Activated CD4-positive, alpha-beta T cell treated with anti-CD3 and anti-CD28 coated beads, Interleukin-2, amount 10 ng/mL, durations not matched to agents 24 days and 14 days (primary cell): ENCODE measurements at regions not wholly inside any gene's neighbourhood (a gene's known extent, or its start where the extent isn't known, plus 50 kb on each side); places are given as distances from the start of the nearest gene placed in this dataset.

Experiments used
- DNase-seq: peaks from one replicate; pipeline ENCODE4 v3.0.0; 2022
- H3K27ac Mint-ChIP-seq: one replicate; pipeline ENCODE4 v1.8.0; 2022; ENCODE audit warnings: mild to moderate bottlenecking, mixed read lengths
- H3K27me3 Mint-ChIP-seq: one replicate; pipeline ENCODE4 v1.8.0; 2022; ENCODE audit warnings: mixed read lengths
- H3K36me3 Mint-ChIP-seq: one replicate; pipeline ENCODE4 v1.8.0; 2022; ENCODE audit warnings: low read depth, mild to moderate bottlenecking, mixed read lengths
- H3K4me1 Mint-ChIP-seq: one replicate; pipeline ENCODE4 v1.8.0; 2021; ENCODE audit warnings: mixed read lengths
- H3K4me3 Mint-ChIP-seq: one replicate; pipeline ENCODE4 v1.8.0; 2022; ENCODE audit warnings: mild to moderate bottlenecking, moderate library complexity, mixed read lengths
- H3K9me3 Mint-ChIP-seq: one replicate; pipeline ENCODE4 v1.8.0; 2021; ENCODE audit warnings: mixed read lengths
- intact Hi-C: fragments of 100-400 bp; cut with micrococcal nuclease; formaldehyde crosslinking; loops from one replicate; pipeline ENCODE4 v1.15.1; 2023

GRCh38 chr20:48096212-48096875, 311.1 kb upstream of the SULF2 start:
- Mint-ChIP-seq H3K4me3 (no peak overlapping the region), H3K4me1 (no peaks in the 10 kb centered on the region), H3K9me3 (no peaks in the 10 kb centered on the region), H3K36me3 (no peaks in the 10 kb centered on the region), H3K27ac (no peak overlapping the region), H3K27me3 (peaks cover 2% of the 10 kb centered on the region)
- intact Hi-C loops: no loop called here
- no peak for DNase-seq

GRCh38 chr20:48094944-48095343, 309.7 kb upstream of the SULF2 start:
- no peaks in the 10 kb centered on the region for H3K36me3 Mint-ChIP-seq
- H3K4me3 Mint-ChIP-seq: no peak overlapping the region
- H3K27ac Mint-ChIP-seq: no peak overlapping the region
- H3K4me1 Mint-ChIP-seq: no peaks in the 10 kb centered on the region
- peaks cover 2% of the 10 kb centered on the region for H3K27me3 Mint-ChIP-seq
- no peak for DNase-seq
- intact Hi-C loops: no loop called here
- H3K9me3 Mint-ChIP-seq: no peaks in the 10 kb centered on the region

- Mint-ChIP-seq H3K27me3 (peaks cover 2% of the 10 kb centered on the region), H3K36me3 (no peaks in the 10 kb centered on the region), H3K4me1 (no peaks in the 10 kb centered on the region), H3K4me3 (no peak overlapping the region), H3K9me3 (no peaks in the 10 kb centered on the region), H3K27ac (no peak overlapping the region)
- intact Hi-C loops: no loop called here
- DNase-seq: no peak
Observed at GRCh38 chr20:48094196-48094749, 309.0 kb upstream of the SULF2 start.

GRCh38 chr20:48092596-48093280, 307.5 kb upstream of the SULF2 start:
- Mint-ChIP-seq H3K4me1 (no peaks in the 10 kb centered on the region), H3K36me3 (no peaks in the 10 kb centered on the region), H3K27me3 (peaks cover 2% of the 10 kb centered on the region), H3K27ac (no peak overlapping the region), H3K4me3 (no peak overlapping the region), H3K9me3 (no peaks in the 10 kb centered on the region)
- intact Hi-C loops: no loop called here
- DNase-seq: no peak

GRCh38 chr20:48090784-48091183, 305.5 kb upstream of the SULF2 start:
- intact Hi-C loops: no loop called here
- Mint-ChIP-seq H3K9me3 (no peaks in the 10 kb centered on the region), H3K27ac (no peak overlapping the region), H3K27me3 (peaks cover 2% of the 10 kb centered on the region), H3K4me1 (no peaks in the 10 kb centered on the region), H3K36me3 (no peaks in the 10 kb centered on the region), H3K4me3 (no peak overlapping the region)
- no peak for DNase-seq

GRCh38 chr20:48090314-48090713, 305.0 kb upstream of the SULF2 start:
- no peaks in the 10 kb centered on the region for H3K4me1 Mint-ChIP-seq

GRCh38 chr20:48080583-48080982, 295.3 kb upstream of the SULF2 start:
- no peak overlapping the region for H3K27ac Mint-ChIP-seq
- H3K36me3 Mint-ChIP-seq: no peaks in the 10 kb centered on the region
- no peak overlapping the region for H3K4me3 Mint-ChIP-seq
- intact Hi-C loops: no loop called here
- no peaks in the 10 kb centered on the region for H3K27me3 Mint-ChIP-seq
- no peaks in the 10 kb centered on the region for H3K9me3 Mint-ChIP-seq
- no peaks in the 10 kb centered on the region for H3K4me1 Mint-ChIP-seq
- DNase-seq: no peak

More at GRCh38 chr20:48090314-48090713, 305.0 kb upstream of the SULF2 start:
- no peak for DNase-seq
- no peak overlapping the region for H3K27ac Mint-ChIP-seq
- no peak overlapping the region for H3K4me3 Mint-ChIP-seq
- peaks cover 2% of the 10 kb centered on the region for H3K27me3 Mint-ChIP-seq
- no peaks in the 10 kb centered on the region for H3K36me3 Mint-ChIP-seq
- no peaks in the 10 kb centered on the region for H3K9me3 Mint-ChIP-seq
- intact Hi-C loops: no loop called here

- Mint-ChIP-seq H3K4me3 (no peak overlapping the region), H3K4me1 (no peaks in the 10 kb centered on the region), H3K36me3 (no peaks in the 10 kb centered on the region), H3K27ac (no peak overlapping the region), H3K27me3 (no peaks in the 10 kb centered on the region), H3K9me3 (no peaks in the 10 kb centered on the region)
- intact Hi-C loops: no loop called here
- no peak for DNase-seq
Observed at GRCh38 chr20:48079028-48079427, 293.7 kb upstream of the SULF2 start.

- Mint-ChIP-seq H3K36me3 (no peaks in the 10 kb centered on the region), H3K9me3 (no peaks in the 10 kb centered on the region), H3K4me1 (no peaks in the 10 kb centered on the region), H3K27me3 (peaks cover 1% of the 10 kb centered on the region), H3K27ac (no peak overlapping the region), H3K4me3 (no peak overlapping the region)
- no peak for DNase-seq
- intact Hi-C loops: no loop called here
Observed at GRCh38 chr20:48076747-48077146, 291.5 kb upstream of the SULF2 start.

- Mint-ChIP-seq H3K4me3 (no peak overlapping the region), H3K4me1 (no peaks in the 10 kb centered on the region), H3K9me3 (no peaks in the 10 kb centered on the region), H3K27me3 (peaks cover 1% of the 10 kb centered on the region), H3K27ac (no peak overlapping the region), H3K36me3 (no peaks in the 10 kb centered on the region)
- no peak for DNase-seq
- intact Hi-C loops: no loop called here
Observed at GRCh38 chr20:48076247-48076646, 291.0 kb upstream of the SULF2 start.

- no peaks in the 10 kb centered on the region for H3K4me1 Mint-ChIP-seq
- no peaks in the 10 kb centered on the region for H3K9me3 Mint-ChIP-seq
- intact Hi-C loops: no loop called here
- no peaks in the 10 kb centered on the region for H3K36me3 Mint-ChIP-seq
- H3K27ac Mint-ChIP-seq: no peak overlapping the region
- no peak for DNase-seq
- H3K4me3 Mint-ChIP-seq: no peak overlapping the region
- peaks cover 1% of the 10 kb centered on the region for H3K27me3 Mint-ChIP-seq
Observed at GRCh38 chr20:48075591-48076174, 290.4 kb upstream of the SULF2 start.

- Mint-ChIP-seq H3K9me3 (no peaks in the 10 kb centered on the region), H3K4me1 (no peaks in the 10 kb centered on the region), H3K4me3 (no peak overlapping the region), H3K27me3 (peaks cover 1% of the 10 kb centered on the region), H3K36me3 (no peaks in the 10 kb centered on the region), H3K27ac (no peak overlapping the region)
- intact Hi-C loops: no loop called here
- DNase-seq: no peak
Observed at GRCh38 chr20:48070991-48071652, 285.8 kb upstream of the SULF2 start.

GRCh38 chr20:48069596-48069995, 284.3 kb upstream of the SULF2 start:
- Mint-ChIP-seq H3K27ac (no peak overlapping the region), H3K9me3 (no peaks in the 10 kb centered on the region), H3K4me1 (no peaks in the 10 kb centered on the region), H3K4me3 (no peak overlapping the region), H3K36me3 (no peaks in the 10 kb centered on the region), H3K27me3 (peaks cover 1% of the 10 kb centered on the region)
- intact Hi-C loops: no loop called here
- no peak for DNase-seq

- Mint-ChIP-seq H3K27me3 (no peaks in the 10 kb centered on the region), H3K36me3 (no peaks in the 10 kb centered on the region), H3K27ac (no peak overlapping the region), H3K9me3 (no peaks in the 10 kb centered on the region), H3K4me1 (no peaks in the 10 kb centered on the region), H3K4me3 (no peak overlapping the region)
- DNase-seq: no peak
- intact Hi-C loops: no loop called here
Observed at GRCh38 chr20:48066851-48067250, 281.6 kb upstream of the SULF2 start.
